Naive thymus-derived CD4-positive, alpha-beta T cell (primary cell): ENCODE measurements at regions not wholly inside any gene's neighbourhood (a gene's known extent, or its start where the extent isn't known, plus 50 kb on each side); places are given as distances from the start of the nearest gene placed in this dataset.

Source experiments
- ATAC-seq: fragments of 150-1000 bp; cut with Tn5 transposase; 2 replicates; pipeline ENCODE4 v1.10.0; 2021; ENCODE audit warnings: mild to moderate bottlenecking, moderate library complexity
- CTCF ChIA-PET: fragments of 350-600 bp; sonication (Branson Sonifier 250); formaldehyde crosslinking; loops from one replicate; lab custom pipeline; 2021; ENCODE audit warnings: antibody characterized with exemption; lab: Charles Lee
- POLR2A ChIA-PET: fragments of 350-600 bp; sonication (Branson Sonifier 250); formaldehyde crosslinking; loops from one replicate; lab custom pipeline; 2021; ENCODE audit warnings: antibody characterized with exemption, inconsistent platforms; lab: Charles Lee
- DNase-seq, 9 donors: peaks; one replicate each; pipeline versions ENCODE4 v3.0.0 to v3.0.0-alpha.2; 2020 to 2022; ENCODE audit warnings: mixed read lengths in 1 of 9
- H3K27ac ChIP-seq: one replicate; pipeline ENCODE4 v1.7.0; 2013; ENCODE audit warnings: mild to moderate bottlenecking, low read depth, low read length, moderate library complexity
- H3K27me3 ChIP-seq, 2 donors: one replicate each; pipeline ENCODE4 v1.7.0; 2013; ENCODE audit warnings: low read length in 2 of 2, mild to moderate bottlenecking in 2 of 2, moderate library complexity in 2 of 2; ENCODE audit not compliant: control insufficient read depth in 2 of 2, insufficient read depth in 2 of 2
- H3K36me3 ChIP-seq, 3 experiments: 1 replicate in 2 of 3; 2 replicates in 1 of 3; pipeline ENCODE4 v1.7.0; 2013; ENCODE audit warnings: low read length in 3 of 3, mild to moderate bottlenecking in 3 of 3, moderate library complexity in 1 of 3; ENCODE audit not compliant: insufficient read depth in 3 of 3, control insufficient read depth in 2 of 3
- H3K4me1 ChIP-seq, 2 donors: one replicate each; pipeline ENCODE4 v1.7.0; 2013; ENCODE audit warnings: low read length in 2 of 2, mild to moderate bottlenecking in 2 of 2, moderate library complexity in 1 of 2; ENCODE audit not compliant: control insufficient read depth in 2 of 2, insufficient read depth in 2 of 2
- H3K4me3 ChIP-seq: 2 replicates; pipeline ENCODE4 v1.7.0; 2013; ENCODE audit warnings: mild to moderate bottlenecking, low read length
- H3K9me3 ChIP-seq, 3 experiments: 1 replicate in 2 of 3; 2 replicates in 1 of 3; pipeline ENCODE4 v1.7.0; 2013; ENCODE audit warnings: low read length in 3 of 3; ENCODE audit not compliant: control insufficient read depth in 2 of 3
- H3K27ac Mint-ChIP-seq, 9 donors: one replicate each; pipeline ENCODE4 v1.8.0; 2020 to 2022; ENCODE audit warnings: mixed read lengths in 9 of 9, mild to moderate bottlenecking in 8 of 9, moderate library complexity in 5 of 9, inconsistent platforms in 2 of 9
- H3K27me3 Mint-ChIP-seq, 5 donors: one replicate each; pipeline ENCODE4 v1.8.0; 2021 to 2022; ENCODE audit warnings: mixed read lengths in 5 of 5, mild to moderate bottlenecking in 1 of 5
- H3K36me3 Mint-ChIP-seq, 5 donors: one replicate each; pipeline ENCODE4 v1.8.0; 2020 to 2022; ENCODE audit warnings: mixed read lengths in 5 of 5, mild to moderate bottlenecking in 3 of 5, inconsistent platforms in 1 of 5
- H3K4me1 Mint-ChIP-seq, 7 donors: one replicate each; pipeline ENCODE4 v1.8.0; 2020 to 2022; ENCODE audit warnings: mixed read lengths in 7 of 7, mild to moderate bottlenecking in 3 of 7, inconsistent platforms in 1 of 7
- H3K4me3 Mint-ChIP-seq, 10 donors: one replicate each; pipeline ENCODE4 v1.8.0; 2020 to 2022; ENCODE audit warnings: mild to moderate bottlenecking in 10 of 10, mixed read lengths in 10 of 10, moderate library complexity in 6 of 10, inconsistent platforms in 2 of 10
- H3K9me3 Mint-ChIP-seq, 11 donors: one replicate each; pipeline ENCODE4 v1.8.0; 2020 to 2022; ENCODE audit warnings: mixed read lengths in 11 of 11, mild to moderate bottlenecking in 4 of 11, inconsistent platforms in 1 of 11, moderate library complexity in 1 of 11
- intact Hi-C, 2 donors: fragments of 100-400 bp; cut with micrococcal nuclease; formaldehyde crosslinking; loops; one replicate each; pipeline ENCODE4 v1.15.1; 2023

GRCh38 chr7:25882151-25882773, 269.7 kb upstream of the NFE2L3 start:
- Mint-ChIP-seq H3K4me3 (no peak overlapping the region), H3K4me1 (peaks cover 0 to 1% (median 0%) of the 10 kb centered on the region in 7 donors), H3K9me3 (no peaks in the 10 kb centered on the region), H3K36me3 (no peaks in the 10 kb centered on the region), H3K27me3 (peaks cover 27 to 68% (median 48%) of the 10 kb centered on the region in 5 donors), H3K27ac (no peak overlapping the region)
- Histone ChIP-seq H3K36me3 (no peaks in the 10 kb centered on the region), H3K4me3 (no peak overlapping the region), H3K27me3 (no peaks in the 10 kb centered on the region), H3K27ac (no peak overlapping the region), H3K4me1 (no peaks in the 10 kb centered on the region), H3K9me3 (no peaks in the 10 kb centered on the region)
- intact Hi-C loops = no loop called here
- CTCF ChIA-PET = interaction anchor here (0.7 to 1.1 kb wide), 3 partner anchors 10 to 30 kb away, joined by 3 read pairs; no protein-coding TSS in a partner anchor
- POLR2A ChIA-PET = interaction anchor here (0.7 kb wide), 1 partner anchor 23 kb away, joined by 3 read pairs; no protein-coding TSS in a partner anchor
- ATAC-seq = no peak
- DNase-seq = no peak

DNA sequence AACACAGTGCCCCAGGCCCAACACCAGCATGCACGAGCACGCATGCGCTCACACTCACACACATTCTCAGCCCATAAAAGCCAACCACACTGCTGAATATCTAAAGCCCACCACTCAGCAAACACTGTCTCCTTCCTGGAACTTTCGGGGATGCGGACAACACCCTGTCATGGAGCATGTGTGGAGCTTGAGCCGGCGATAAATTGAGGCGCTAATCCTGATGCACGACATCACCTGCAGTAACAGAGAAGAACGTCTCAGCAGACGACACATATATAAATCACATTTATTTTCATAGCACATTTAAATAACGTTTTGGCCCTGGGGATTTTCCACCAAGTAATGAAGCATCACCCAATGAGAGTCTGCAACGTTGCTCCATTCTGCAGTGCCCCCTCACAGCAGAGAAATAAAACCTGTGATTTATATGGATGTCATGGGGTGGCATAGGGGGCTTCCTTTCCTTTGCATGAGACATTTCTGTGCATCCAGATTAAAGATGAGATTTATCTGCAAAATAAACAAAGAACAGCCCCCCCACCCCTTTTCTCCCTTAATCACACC, 267.7 kb upstream of the NFE2L3 start:
- peaks cover 0 to 3% (median 0%) of the 10 kb centered on the region in 7 donors for H3K4me1 Mint-ChIP-seq
- intact Hi-C loops = no loop called here
- H3K4me3 Mint-ChIP-seq = no peak overlapping the region

GRCh38 chr7:25885057-25885576, 266.9 kb upstream of the NFE2L3 start:
- ChIA-PET POLR2A (no interaction called here), CTCF (interaction anchor here (0.6 kb wide), 1 partner anchor 44 kb away, joined by 3 read pairs; no protein-coding TSS in a partner anchor)
- Mint-ChIP-seq H3K9me3 (no peaks in the 10 kb centered on the region), H3K36me3 (no peaks in the 10 kb centered on the region), H3K4me1 (peaks cover 0 to 6% (median 0%) of the 10 kb centered on the region in 7 donors), H3K4me3 (no peak overlapping the region), H3K27ac (no peak overlapping the region), H3K27me3 (peaks cover 27 to 61% (median 37%) of the 10 kb centered on the region in 5 donors)
- Histone ChIP-seq H3K36me3 (no peaks in the 10 kb centered on the region), H3K27me3 (no peaks in the 10 kb centered on the region), H3K4me1 (no peaks in the 10 kb centered on the region), H3K4me3 (no peak overlapping the region), H3K27ac (no peak overlapping the region), H3K9me3 (no peaks in the 10 kb centered on the region)
- DNase-seq (no peak), ATAC-seq (no peak)
- intact Hi-C loops = no loop called here

More for the DNA sequence above, 267.7 kb upstream of the NFE2L3 start:
- H3K36me3 Mint-ChIP-seq = no peaks in the 10 kb centered on the region
- no peak overlapping the region for H3K4me3 ChIP-seq
- peaks cover 20 to 54% (median 37%) of the 10 kb centered on the region in 5 donors for H3K27me3 Mint-ChIP-seq
- peak overlapping the region in 1 of 9 donors; percentile 46 for H3K27ac Mint-ChIP-seq
- ATAC-seq (no peak), DNase-seq (no peak)
- H3K27me3 ChIP-seq = no peaks in the 10 kb centered on the region
- H3K9me3 Mint-ChIP-seq = no peaks in the 10 kb centered on the region
- H3K9me3 ChIP-seq = no peaks in the 10 kb centered on the region
- H3K4me1 ChIP-seq = no peaks in the 10 kb centered on the region
- H3K36me3 ChIP-seq = no peaks in the 10 kb centered on the region
- no peak overlapping the region for H3K27ac ChIP-seq
- CTCF ChIA-PET = no interaction called here
- POLR2A ChIA-PET = no interaction called here

- Mint-ChIP-seq H3K9me3 (no peaks in the 10 kb centered on the region), H3K36me3 (no peaks in the 10 kb centered on the region), H3K4me3 (no peak overlapping the region), H3K27ac (peak overlapping the region in 1 of 9 donors; percentile 10), H3K27me3 (peaks cover 24 to 54% (median 29%) of the 10 kb centered on the region in 5 donors), H3K4me1 (peaks cover 0 to 6% (median 0%) of the 10 kb centered on the region in 7 donors)
- Histone ChIP-seq H3K27me3 (no peaks in the 10 kb centered on the region), H3K4me3 (no peak overlapping the region), H3K9me3 (no peaks in the 10 kb centered on the region), H3K4me1 (no peaks in the 10 kb centered on the region), H3K36me3 (no peaks in the 10 kb centered on the region), H3K27ac (no peak overlapping the region)
- ChIA-PET CTCF (interaction anchor here (0.6 kb wide), 1 partner anchor 95 kb away, joined by 3 read pairs; no protein-coding TSS in a partner anchor), POLR2A (no interaction called here)
- DNase-seq (no peak), ATAC-seq (no peak)
- intact Hi-C loops = no loop called here
Observed at GRCh38 chr7:25886387-25887240, 265.4 kb upstream of the NFE2L3 start.

DNA sequence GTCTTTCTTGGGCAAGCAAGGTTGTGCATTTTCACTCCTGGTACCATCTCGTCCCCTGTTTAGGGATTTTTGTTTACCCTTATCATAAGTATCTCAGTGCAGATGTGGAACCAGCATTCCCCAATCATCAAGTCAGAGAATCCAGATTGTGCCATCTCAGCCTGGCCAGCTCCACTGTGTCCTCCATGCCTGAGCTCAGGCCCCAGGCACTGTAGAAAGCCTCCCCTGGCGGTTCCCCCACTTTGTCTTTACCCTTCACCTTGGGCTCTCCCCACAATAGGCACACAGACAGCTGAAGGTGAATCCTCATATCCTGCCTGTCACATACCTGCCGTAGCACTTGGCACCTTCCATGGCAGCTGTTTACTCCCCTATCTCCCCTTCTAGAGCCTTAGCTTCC, 264.7 kb upstream of the NFE2L3 start:
- Histone ChIP-seq H3K27ac (no peak overlapping the region), H3K27me3 (no peaks in the 10 kb centered on the region), H3K36me3 (no peaks in the 10 kb centered on the region), H3K9me3 (no peaks in the 10 kb centered on the region), H3K4me1 (no peaks in the 10 kb centered on the region), H3K4me3 (no peak overlapping the region)
- Mint-ChIP-seq H3K9me3 (no peaks in the 10 kb centered on the region), H3K4me3 (no peak overlapping the region), H3K27ac (no peak overlapping the region), H3K36me3 (no peaks in the 10 kb centered on the region), H3K27me3 (peaks cover 24 to 54% (median 32%) of the 10 kb centered on the region in 5 donors), H3K4me1 (peaks cover 0 to 6% (median 0%) of the 10 kb centered on the region in 7 donors)
- POLR2A ChIA-PET = no interaction called here
- intact Hi-C loops = no loop called here
- CTCF ChIA-PET = interaction anchor here (0.6 kb wide), 2 partner anchors 9 to 95 kb away, joined by 3 read pairs; no protein-coding TSS in a partner anchor
- DNase-seq (no peak), ATAC-seq (no peak)

DNA sequence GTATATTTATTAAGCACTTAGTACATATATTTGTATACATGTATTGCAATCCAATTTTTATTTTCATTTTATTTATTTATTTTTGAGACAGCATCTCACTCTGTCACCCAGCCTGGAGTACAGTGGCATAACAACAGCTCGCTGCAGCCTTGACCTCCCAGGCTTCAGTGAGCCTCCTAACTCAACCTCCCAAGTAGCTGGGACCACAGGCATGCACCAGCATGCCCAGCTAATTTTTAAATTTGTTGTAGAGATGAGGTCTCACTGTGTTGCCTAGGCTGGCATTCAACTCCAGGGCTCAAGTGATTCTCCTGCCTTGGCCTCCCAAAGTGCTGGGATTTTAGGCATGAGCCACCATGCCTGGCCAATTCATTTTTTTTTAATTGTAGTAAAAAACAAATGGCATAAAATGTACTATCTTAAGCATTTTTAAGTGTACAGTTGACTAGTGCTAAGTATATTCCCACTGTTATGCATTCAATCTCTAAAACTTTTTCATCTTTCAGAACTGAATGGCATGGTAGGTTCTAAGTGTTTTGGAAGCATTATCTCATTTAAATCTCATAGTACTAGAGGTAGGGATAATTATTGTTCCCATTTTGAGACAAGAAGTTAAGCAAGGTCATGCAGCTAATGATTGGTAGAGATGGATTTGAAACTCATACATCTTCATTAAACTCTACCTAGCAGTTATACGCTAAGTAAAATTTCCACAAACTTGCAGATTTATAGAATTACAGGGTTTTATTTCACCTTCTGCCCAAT, 264.0 kb upstream of the NFE2L3 start:
- ChIA-PET POLR2A (no interaction called here), CTCF (interaction anchor here (0.6 to 0.7 kb wide), 2 partner anchors 9 to 209 kb away, joined by 3 to 4 read pairs; no protein-coding TSS in a partner anchor)
- Histone ChIP-seq H3K4me3 (no peak overlapping the region), H3K4me1 (peaks cover 0 to under 1% of the 10 kb centered on the region in 2 donors), H3K36me3 (no peaks in the 10 kb centered on the region), H3K27ac (no peak overlapping the region), H3K27me3 (no peaks in the 10 kb centered on the region), H3K9me3 (no peaks in the 10 kb centered on the region)
- intact Hi-C loops = no loop called here
- H3K4me1 Mint-ChIP-seq = peaks cover 3 to 10% (median 3%) of the 10 kb centered on the region in 7 donors
- H3K36me3 Mint-ChIP-seq = no peaks in the 10 kb centered on the region
- H3K9me3 Mint-ChIP-seq = peaks cover 0 to 2% (median 0%) of the 10 kb centered on the region in 11 donors
- no peak for DNase-seq
- H3K27me3 Mint-ChIP-seq = peaks cover 24 to 50% (median 30%) of the 10 kb centered on the region in 5 donors
- no peak overlapping the region for H3K27ac Mint-ChIP-seq
- ATAC-seq = no peak
- no peak overlapping the region for H3K4me3 Mint-ChIP-seq
